ENCODE measurements at regions not wholly inside any gene's neighbourhood (a gene's known extent, or its start where the extent isn't known, plus 50 kb on each side); places are given as distances from the start of the nearest gene placed in this dataset.

DNA sequence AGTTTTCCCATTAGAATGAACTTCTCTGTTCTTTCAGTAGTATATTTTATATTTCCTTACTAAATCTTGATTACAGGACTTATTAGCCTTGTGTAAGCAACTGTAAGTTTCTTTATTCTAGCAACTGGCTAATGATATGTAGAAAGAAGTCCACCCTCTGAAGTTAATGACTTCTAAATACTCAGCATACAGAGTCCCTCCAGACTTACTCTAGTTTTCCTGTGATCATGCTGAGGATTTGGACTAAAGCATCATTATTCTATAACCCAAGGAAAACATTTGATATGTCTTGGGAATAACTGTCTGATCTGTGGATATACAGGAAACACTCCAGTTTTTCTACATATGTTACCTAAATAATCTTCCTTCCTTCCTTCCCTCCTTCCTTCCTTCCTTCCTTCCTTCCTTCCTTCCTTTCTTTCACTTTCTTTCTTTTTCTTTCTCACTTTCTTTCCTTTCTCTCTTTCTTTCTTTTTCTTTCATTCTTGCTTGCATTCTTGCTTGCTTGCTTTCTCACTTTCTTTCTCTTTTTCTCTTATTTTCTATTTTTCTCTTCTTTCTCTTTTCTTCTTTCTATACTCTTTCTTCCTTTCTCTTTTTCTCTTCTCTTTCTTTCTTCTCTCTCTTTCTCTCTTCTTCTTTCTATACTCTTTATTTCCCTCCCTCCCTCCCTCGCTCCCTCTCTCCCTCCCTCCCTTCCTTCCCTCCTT lies 297.6 kb upstream of the MTPN start:
- Histone ChIP-seq H3F3A (ENCODE audit: insufficient read depth) (no peaks in the 10 kb centered on the region), H3K4me2 (ENCODE audit: low read depth, low read length, poor library complexity, severe bottlenecking) (no peak overlapping the region), H3K27me3 (ENCODE audit: low read length) (no peaks in the 10 kb centered on the region), H3K9ac (ENCODE audit: low read length) (no peak overlapping the region), H2AFZ (ENCODE audit: low read depth, low read length, severe bottlenecking) (no peak overlapping the region), H3K4me3 (ENCODE audit: insufficient read depth, low read length, poor library complexity, severe bottlenecking) (no peak overlapping the region), H3K9me2 (replicated peaks; ENCODE audit: insufficient read depth, low read length) (no peaks in the 10 kb centered on the region), H3K27ac (ENCODE audit: low read depth, low read length) (no peak overlapping the region), H4K20me1 (ENCODE audit: low read depth, low read length) (no peaks in the 10 kb centered on the region), H3K36me3 (ENCODE audit: low read length) (no peaks in the 10 kb centered on the region), H3K79me2 (ENCODE audit: insufficient read depth, low read length) (no peaks in the 10 kb centered on the region), H3K9me3 (ENCODE audit: insufficient read depth, low read length) (no peaks in the 10 kb centered on the region)
- TF ChIP-seq, protein P1, sequence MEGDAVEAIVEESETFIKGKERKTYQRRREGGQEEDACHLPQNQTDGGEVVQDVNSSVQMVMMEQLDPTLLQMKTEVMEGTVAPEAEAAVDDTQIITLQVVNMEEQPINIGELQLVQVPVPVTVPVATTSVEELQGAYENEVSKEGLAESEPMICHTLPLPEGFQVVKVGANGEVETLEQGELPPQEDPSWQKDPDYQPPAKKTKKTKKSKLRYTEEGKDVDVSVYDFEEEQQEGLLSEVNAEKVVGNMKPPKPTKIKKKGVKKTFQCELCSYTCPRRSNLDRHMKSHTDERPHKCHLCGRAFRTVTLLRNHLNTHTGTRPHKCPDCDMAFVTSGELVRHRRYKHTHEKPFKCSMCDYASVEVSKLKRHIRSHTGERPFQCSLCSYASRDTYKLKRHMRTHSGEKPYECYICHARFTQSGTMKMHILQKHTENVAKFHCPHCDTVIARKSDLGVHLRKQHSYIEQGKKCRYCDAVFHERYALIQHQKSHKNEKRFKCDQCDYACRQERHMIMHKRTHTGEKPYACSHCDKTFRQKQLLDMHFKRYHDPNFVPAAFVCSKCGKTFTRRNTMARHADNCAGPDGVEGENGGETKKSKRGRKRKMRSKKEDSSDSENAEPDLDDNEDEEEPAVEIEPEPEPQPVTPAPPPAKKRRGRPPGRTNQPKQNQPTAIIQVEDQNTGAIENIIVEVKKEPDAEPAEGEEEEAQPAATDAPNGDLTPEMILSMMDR (IDR thresholded peaks at IDR 0.05; ENCODE audit: insufficient read depth, low read length, poor library complexity, severe bottlenecking) = no peak
- TF ChIP-seq EZH2phosphoT487 (conservative IDR thresholded peaks at IDR 0.05; ENCODE audit: low read length) = no peak

GRCh38 chr7:136272934-136273333 lies 295.8 kb upstream of the MTPN start:
- Histone ChIP-seq H3K4me2 (ENCODE audit: low read depth, low read length, poor library complexity, severe bottlenecking) (no peak overlapping the region), H3K4me3 (ENCODE audit: insufficient read depth, low read length, poor library complexity, severe bottlenecking) (no peak overlapping the region), H3F3A (ENCODE audit: insufficient read depth) (no peaks in the 10 kb centered on the region), H3K27ac (ENCODE audit: low read depth, low read length) (no peak overlapping the region), H3K79me2 (ENCODE audit: insufficient read depth, low read length) (no peaks in the 10 kb centered on the region), H3K36me3 (ENCODE audit: low read length) (no peaks in the 10 kb centered on the region), H3K27me3 (ENCODE audit: low read length) (no peaks in the 10 kb centered on the region), H3K9me2 (replicated peaks; ENCODE audit: insufficient read depth, low read length) (no peaks in the 10 kb centered on the region), H2AFZ (ENCODE audit: low read depth, low read length, severe bottlenecking) (no peak overlapping the region), H3K9me3 (ENCODE audit: insufficient read depth, low read length) (no peaks in the 10 kb centered on the region), H4K20me1 (ENCODE audit: low read depth, low read length) (no peaks in the 10 kb centered on the region), H3K9ac (ENCODE audit: low read length) (no peak overlapping the region)
- no peak for TF ChIP-seq EZH2phosphoT487 (conservative IDR thresholded peaks at IDR 0.05; ENCODE audit: low read length)
- TF ChIP-seq, protein P1 (IDR thresholded peaks at IDR 0.05; ENCODE audit: insufficient read depth, low read length, poor library complexity, severe bottlenecking) = no peak

- Histone ChIP-seq H3K4me2 (ENCODE audit: low read depth, low read length, poor library complexity, severe bottlenecking) (no peak overlapping the region), H2AFZ (ENCODE audit: low read depth, low read length, severe bottlenecking) (no peak overlapping the region), H3K9me3 (ENCODE audit: insufficient read depth, low read length) (peaks cover 13% of the 10 kb centered on the region), H3F3A (ENCODE audit: insufficient read depth) (no peaks in the 10 kb centered on the region), H3K9ac (ENCODE audit: low read length) (no peak overlapping the region), H4K20me1 (ENCODE audit: low read depth, low read length) (no peaks in the 10 kb centered on the region), H3K27me3 (ENCODE audit: low read length) (no peaks in the 10 kb centered on the region), H3K36me3 (ENCODE audit: low read length) (no peaks in the 10 kb centered on the region), H3K4me3 (ENCODE audit: insufficient read depth, low read length, poor library complexity, severe bottlenecking) (no peak overlapping the region), H3K9me2 (replicated peaks; ENCODE audit: insufficient read depth, low read length) (no peaks in the 10 kb centered on the region), H3K27ac (ENCODE audit: low read depth, low read length) (no peak overlapping the region), H3K79me2 (ENCODE audit: insufficient read depth, low read length) (no peaks in the 10 kb centered on the region)
- TF ChIP-seq, protein P1 (IDR thresholded peaks at IDR 0.05; ENCODE audit: insufficient read depth, low read length, poor library complexity, severe bottlenecking) = no peak
- no peak for TF ChIP-seq EZH2phosphoT487 (conservative IDR thresholded peaks at IDR 0.05; ENCODE audit: low read length)
Observed at GRCh38 chr7:136267822-136268221, 290.7 kb upstream of the MTPN start.
